ENCODE measurements at regions not wholly inside any gene's neighbourhood (a gene's known extent, or its start where the extent isn't known, plus 50 kb on each side); places are given as distances from the start of the nearest gene placed in this dataset.

DNA sequence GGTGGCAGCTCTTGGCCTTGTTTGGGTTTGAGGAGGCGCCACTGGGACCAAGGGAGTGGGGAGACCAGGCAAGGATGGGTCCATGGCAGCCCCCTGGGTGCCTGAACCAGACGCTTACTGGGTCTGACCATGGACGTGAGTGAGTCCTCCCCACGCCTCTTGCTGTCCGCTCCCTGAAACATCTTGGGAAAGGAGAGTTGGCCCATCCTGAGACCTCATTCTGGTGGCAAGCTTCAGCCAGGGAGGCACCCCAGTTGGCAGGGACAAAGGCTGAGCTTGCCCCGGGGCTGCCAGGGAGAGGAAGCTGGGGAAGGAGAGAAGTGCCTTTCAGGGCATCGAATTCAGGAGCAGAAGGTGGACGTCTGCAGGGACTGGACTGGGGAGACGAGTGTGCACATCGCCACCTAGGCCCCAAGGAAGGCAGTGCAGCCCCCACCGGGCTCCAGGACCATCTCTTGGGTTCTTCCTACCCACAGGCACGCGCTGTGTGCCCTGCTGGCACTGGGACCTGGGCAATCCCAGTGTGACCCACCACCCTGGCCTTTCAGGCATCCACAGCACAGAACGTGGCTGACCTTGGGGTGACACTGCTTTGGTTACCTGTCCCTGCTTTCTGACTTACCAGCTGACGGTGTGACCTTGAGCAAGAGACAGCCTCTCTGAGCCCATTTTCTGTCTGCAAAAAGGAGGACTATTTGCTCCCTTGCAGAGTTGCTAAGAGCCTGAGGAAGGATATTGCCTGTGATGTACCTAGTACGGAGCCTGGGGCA is 132.9 kb upstream of the WNT4 start:
- in situ Hi-C loops (cut with HindIII; ENCODE audit: low sequenced_read_pairs) = no loop called here
- DNase-seq (ENCODE audit: low read depth) = peak; percentile 13

DNA sequence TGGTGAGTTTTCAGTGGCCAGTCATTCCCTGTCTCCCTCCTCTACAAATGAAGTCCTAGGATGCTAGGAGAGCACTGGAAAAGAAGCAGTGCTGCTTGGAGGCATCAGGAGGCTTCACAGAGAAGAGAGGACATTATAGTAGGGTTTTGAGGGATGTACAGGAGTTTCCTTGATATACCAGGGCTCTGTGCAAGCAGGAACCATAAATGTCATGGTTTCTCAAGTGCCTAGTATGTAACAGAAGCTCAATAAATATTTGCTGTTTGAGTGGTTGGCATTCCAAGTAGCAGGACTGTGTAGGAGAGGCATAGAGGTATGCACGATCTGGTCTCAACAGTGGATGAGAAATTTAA is 133.5 kb upstream of the WNT4 start:
- in situ Hi-C loops (cut with HindIII; ENCODE audit: low sequenced_read_pairs) = no loop called here
- DNase-seq (ENCODE audit: low read depth) = no peak
- TF ChIP-seq, protein P1, sequence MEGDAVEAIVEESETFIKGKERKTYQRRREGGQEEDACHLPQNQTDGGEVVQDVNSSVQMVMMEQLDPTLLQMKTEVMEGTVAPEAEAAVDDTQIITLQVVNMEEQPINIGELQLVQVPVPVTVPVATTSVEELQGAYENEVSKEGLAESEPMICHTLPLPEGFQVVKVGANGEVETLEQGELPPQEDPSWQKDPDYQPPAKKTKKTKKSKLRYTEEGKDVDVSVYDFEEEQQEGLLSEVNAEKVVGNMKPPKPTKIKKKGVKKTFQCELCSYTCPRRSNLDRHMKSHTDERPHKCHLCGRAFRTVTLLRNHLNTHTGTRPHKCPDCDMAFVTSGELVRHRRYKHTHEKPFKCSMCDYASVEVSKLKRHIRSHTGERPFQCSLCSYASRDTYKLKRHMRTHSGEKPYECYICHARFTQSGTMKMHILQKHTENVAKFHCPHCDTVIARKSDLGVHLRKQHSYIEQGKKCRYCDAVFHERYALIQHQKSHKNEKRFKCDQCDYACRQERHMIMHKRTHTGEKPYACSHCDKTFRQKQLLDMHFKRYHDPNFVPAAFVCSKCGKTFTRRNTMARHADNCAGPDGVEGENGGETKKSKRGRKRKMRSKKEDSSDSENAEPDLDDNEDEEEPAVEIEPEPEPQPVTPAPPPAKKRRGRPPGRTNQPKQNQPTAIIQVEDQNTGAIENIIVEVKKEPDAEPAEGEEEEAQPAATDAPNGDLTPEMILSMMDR (IDR thresholded peaks at IDR 0.05; ENCODE audit: low read depth, low read length, missing control alignments) = no peak
- H3K4me3 ChIP-seq (ENCODE audit: low read depth, low read length) = no peak overlapping the region

More for the DNA sequence above, 132.9 kb upstream of the WNT4 start:
- no peak overlapping the region for H3K4me3 ChIP-seq (ENCODE audit: low read depth, low read length)
- TF ChIP-seq, protein P1 (IDR thresholded peaks at IDR 0.05; ENCODE audit: low read depth, low read length, missing control alignments) = peak; percentile 92

DNA sequence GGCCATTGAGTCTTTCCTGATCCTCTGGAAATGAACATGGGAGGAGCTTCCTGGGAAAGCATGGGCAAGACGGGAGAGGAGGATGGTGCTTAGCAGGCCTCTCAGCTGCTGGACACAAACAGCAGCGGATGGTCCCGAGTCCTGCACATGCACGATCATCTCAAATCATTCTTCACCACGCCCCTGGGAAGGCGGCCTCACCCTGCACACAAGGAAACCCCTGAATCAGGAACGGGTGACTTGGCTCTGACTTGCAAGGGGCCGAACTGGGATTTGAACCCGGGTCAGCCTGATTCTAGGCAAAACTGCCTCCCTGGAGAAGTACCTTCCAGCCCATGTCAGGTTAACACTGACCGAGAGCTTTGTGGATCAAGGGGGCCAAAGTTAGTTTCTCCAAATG is 134.8 kb upstream of the WNT4 start:
- no peak overlapping the region for H3K4me3 ChIP-seq (ENCODE audit: low read depth, low read length)
- in situ Hi-C loops (cut with HindIII; ENCODE audit: low sequenced_read_pairs) = no loop called here
- TF ChIP-seq, protein P1 (IDR thresholded peaks at IDR 0.05; ENCODE audit: low read depth, low read length, missing control alignments) = no peak

DNA sequence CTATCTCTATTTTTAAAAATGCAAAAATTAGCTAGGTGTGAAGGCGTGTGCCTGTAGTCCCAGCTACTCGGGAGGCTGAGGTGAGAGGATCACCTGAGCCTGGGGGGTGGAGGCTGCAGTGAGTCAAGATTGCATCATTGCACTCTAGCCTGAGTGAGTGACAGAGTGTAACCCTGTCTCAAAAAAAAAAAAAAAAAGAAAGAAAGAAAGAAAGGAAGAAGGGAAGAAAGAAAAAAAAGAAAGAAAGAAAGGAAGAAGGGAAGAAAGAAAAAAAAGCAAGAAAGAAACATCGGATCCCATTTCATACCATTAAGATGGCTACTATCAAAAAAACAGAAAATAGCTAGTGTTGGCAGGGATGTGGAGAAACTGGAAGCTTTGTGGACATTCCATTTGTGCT is 136.8 kb upstream of the WNT4 start:
- TF ChIP-seq, protein P1 (IDR thresholded peaks at IDR 0.05; ENCODE audit: low read depth, low read length, missing control alignments) = no peak
- DNase-seq (ENCODE audit: low read depth) = no peak
- in situ Hi-C loops (cut with HindIII; ENCODE audit: low sequenced_read_pairs) = no loop called here
- no peak overlapping the region for H3K4me3 ChIP-seq (ENCODE audit: low read depth, low read length)

More for the DNA sequence above, 134.8 kb upstream of the WNT4 start:
- DNase-seq (ENCODE audit: low read depth) = no peak

DNA sequence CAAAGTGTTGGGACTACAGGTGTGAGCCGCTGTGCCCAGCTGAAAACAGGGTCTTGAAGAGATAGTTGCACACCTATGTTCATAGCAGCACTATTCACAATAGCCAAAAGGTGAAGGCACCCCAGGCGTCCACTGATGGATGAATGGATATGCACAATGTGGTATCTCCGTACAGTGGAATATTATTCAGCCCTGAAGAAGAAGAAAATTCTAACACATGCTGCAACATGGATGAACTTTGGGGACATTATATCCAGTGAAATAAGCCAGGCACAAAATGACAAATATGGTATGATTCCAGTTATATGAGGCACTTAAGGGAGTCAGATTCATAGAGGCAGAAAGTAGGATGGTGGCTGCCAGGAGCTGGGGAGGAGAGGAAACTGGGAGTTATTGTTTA is 137.6 kb upstream of the WNT4 start:
- no peak overlapping the region for H3K4me3 ChIP-seq (ENCODE audit: low read depth, low read length)
- TF ChIP-seq, protein P1 (IDR thresholded peaks at IDR 0.05; ENCODE audit: low read depth, low read length, missing control alignments) = no peak
- in situ Hi-C loops (cut with HindIII; ENCODE audit: low sequenced_read_pairs) = no loop called here
- DNase-seq (ENCODE audit: low read depth) = no peak

DNA sequence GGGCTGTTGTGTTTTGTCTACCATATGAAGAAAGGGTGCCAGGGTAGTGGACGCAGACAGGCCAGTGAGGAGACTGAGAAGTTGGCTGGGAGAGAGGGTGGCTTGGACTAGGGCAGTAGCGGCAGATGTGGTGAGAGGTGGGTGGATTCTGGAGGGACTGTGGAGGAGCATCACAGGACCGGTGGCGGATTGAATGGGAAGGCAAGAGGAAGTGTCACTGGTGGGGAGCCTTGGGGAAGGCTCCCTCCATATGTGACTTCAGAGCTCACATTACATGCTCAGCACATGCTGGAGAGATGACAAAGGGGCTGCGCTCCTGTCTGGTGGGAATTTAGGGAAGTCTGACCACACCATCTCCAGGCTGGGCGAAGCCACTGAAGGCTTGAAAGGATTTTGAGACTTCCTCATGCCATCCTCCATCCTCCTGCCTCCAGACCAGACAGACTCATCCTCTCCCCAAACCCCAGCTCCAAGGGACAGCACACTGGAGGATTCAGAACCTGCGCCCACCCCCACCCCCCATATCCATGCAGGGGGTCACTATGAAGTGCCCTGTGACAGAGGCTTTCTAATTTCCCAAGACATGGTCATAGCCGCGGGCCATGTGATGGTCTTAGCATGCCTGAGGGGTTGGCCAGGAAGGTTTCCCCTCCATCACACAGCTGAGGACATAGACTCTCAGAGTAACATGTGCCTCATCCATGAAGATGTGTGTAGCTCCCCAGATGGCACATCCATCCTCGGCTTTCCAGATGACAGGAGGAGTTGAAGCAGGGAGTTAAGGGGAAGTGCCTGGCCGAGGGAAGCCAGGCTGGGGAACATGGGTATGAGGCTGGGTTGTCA is 138.8 kb upstream of the WNT4 start:
- in situ Hi-C loops (cut with HindIII; ENCODE audit: low sequenced_read_pairs) = no loop called here
- TF ChIP-seq, protein P1 (IDR thresholded peaks at IDR 0.05; ENCODE audit: low read depth, low read length, missing control alignments) = no peak
- H3K4me3 ChIP-seq (ENCODE audit: low read depth, low read length) = no peak overlapping the region
- DNase-seq (ENCODE audit: low read depth) = no peak
